SK-N-SH (cell line): ENCODE measurements at regions not wholly inside any gene's neighbourhood (a gene's known extent, or its start where the extent isn't known, plus 50 kb on each side); places are given as distances from the start of the nearest gene placed in this dataset.

Source experiments
- CTCF ChIA-PET: fragments of 300-600, 350-600 bp; formaldehyde crosslinking; extraction: SDS; loops from one replicate; lab custom pipeline; 2021; lab: Yijun Ruan, JAX
- POLR2A ChIA-PET: fragments of 350-600 bp; sonication (Branson Sonifier 250); formaldehyde crosslinking; extraction: SDS; loops from one replicate; lab custom pipeline; 2020; ENCODE audit warnings: antibody characterized with exemption, inconsistent platforms; lab: Yijun Ruan, JAX
- DNase-seq: peaks from one replicate; pipeline ENCODE4 v3.0.0; 2012
- H2AFZ ChIP-seq: fragments of 200-600 bp; sonication (generic); 2 replicates; pipeline ENCODE4 v1.8.1; 2016; ENCODE audit warnings: antibody characterized with exemption, mild to moderate bottlenecking, low read depth
- H3F3A ChIP-seq: fragments of 200-600 bp; sonication (generic); replicated peaks from 2 replicates; pipeline ENCODE3; 2016; ENCODE audit warnings: antibody characterized with exemption, mild to moderate bottlenecking; ENCODE audit not compliant: insufficient read depth
- H3K27ac ChIP-seq, 2 experiments: fragments of 200-500 bp in 1 of 2; fragments of 200-600 bp in 1 of 2; sonication (Bioruptor generic) in 1 of 2; sonication (generic), shearing (Covaris generic) in 1 of 2; 2 replicates each; pipeline versions ENCODE4 v1.5.1 to v1.6.1; 2014 to 2016; ENCODE audit warnings: low read depth in 2 of 2, inconsistent platforms in 1 of 2, low read length in 1 of 2, mild to moderate bottlenecking in 1 of 2, mixed read lengths in 1 of 2
- H3K27me3 ChIP-seq: fragments of 200-600 bp; sonication (generic), shearing (Covaris generic); 2 replicates; pipeline ENCODE4 v1.6.1; 2016; ENCODE audit warnings: mixed run types; ENCODE audit not compliant: insufficient read depth
- H3K36me3 ChIP-seq, 2 experiments: fragments of 200-500 bp in 1 of 2; fragments of 200-600 bp in 1 of 2; sonication (Bioruptor generic) in 1 of 2; sonication (generic) in 1 of 2; replicated peaks in 1 of 2; 2 replicates each; pipeline versions ENCODE3 to v1.5.1; 2014 to 2016; ENCODE audit warnings: low read length in 1 of 2, mild to moderate bottlenecking in 1 of 2; ENCODE audit not compliant: insufficient read depth in 2 of 2, control insufficient read depth in 1 of 2
- H3K4me1 ChIP-seq, 2 experiments: fragments of 200-500 bp in 1 of 2; fragments of 200-600 bp in 1 of 2; sonication (Bioruptor generic) in 1 of 2; sonication (generic), shearing (Covaris generic) in 1 of 2; 2 replicates each; pipeline versions ENCODE4 v1.5.1 to v1.6.1; 2014 to 2016; ENCODE audit warnings: low read depth in 1 of 2, low read length in 1 of 2, mixed run types in 1 of 2; ENCODE audit not compliant: insufficient read depth in 2 of 2, control insufficient read depth in 1 of 2
- H3K4me2 ChIP-seq: fragments of 200-600 bp; sonication (generic), shearing (Covaris generic); 2 replicates; pipeline ENCODE4 v1.6.1; 2017; ENCODE audit warnings: mixed run types
- H3K4me3 ChIP-seq, 2 experiments: fragments of 200-500 bp in 1 of 2; fragments of 200-600 bp in 1 of 2; sonication (Bioruptor generic) in 1 of 2; sonication (generic), shearing (Covaris generic) in 1 of 2; 2 replicates each; pipeline versions ENCODE4 v1.5.1 to v1.8.1; 2014 to 2016; ENCODE audit warnings: low read depth in 2 of 2, inconsistent platforms in 1 of 2, low read length in 1 of 2, mild to moderate bottlenecking in 1 of 2, mixed read lengths in 1 of 2, moderate library complexity in 1 of 2
- H3K79me2 ChIP-seq: fragments of 200-600 bp; sonication (generic); 2 replicates; pipeline ENCODE4 v1.8.1; 2017; ENCODE audit warnings: mild to moderate bottlenecking; ENCODE audit not compliant: insufficient read depth
- H3K9ac ChIP-seq: fragments of 200-600 bp; sonication (generic); 2 replicates; pipeline ENCODE4 v1.6.1; 2017; ENCODE audit warnings: mixed run types
- H3K9me2 ChIP-seq: fragments of 200-600 bp; sonication (generic); 2 replicates; pipeline ENCODE4 v1.6.1; 2017; ENCODE audit warnings: mixed run types
- H3K9me3 ChIP-seq: fragments of 200-600 bp; sonication (generic); 2 replicates; pipeline ENCODE4 v1.6.1; 2017; ENCODE audit warnings: mixed run types, mild to moderate bottlenecking, moderate library complexity
- H4K20me1 ChIP-seq: fragments of 200-600 bp; sonication (generic); 2 replicates; pipeline ENCODE4 v1.6.1; 2017; ENCODE audit warnings: mild to moderate bottlenecking, mixed run types; ENCODE audit not compliant: insufficient read depth
- CHD2 ChIP-seq: fragments of 150-350 bp; IDR thresholded peaks from 2 replicates; pipeline ENCODE4 v1.6.1; 2018; ENCODE audit warnings: low read length; ENCODE audit not compliant: partially characterized antibody
- FOSL2 ChIP-seq: IDR thresholded peaks from 2 replicates; pipeline ENCODE4 v1.4.0; 2012; ENCODE audit warnings: low read depth, mild to moderate bottlenecking, moderate library complexity, borderline replicate concordance
- FOXJ3 ChIP-seq: sonication (generic); formaldehyde crosslinking; IDR thresholded peaks from 2 replicates; pipeline ENCODE4 v1.5.1; 2020; ENCODE audit warnings: mild to moderate bottlenecking, missing genetic modification reagents
- GATA2 ChIP-seq: sonication (generic); formaldehyde crosslinking; IDR thresholded peaks from 2 replicates; pipeline ENCODE4 v1.5.0; 2020; ENCODE audit warnings: mild to moderate bottlenecking, missing genetic modification reagents
- MEF2A ChIP-seq: IDR thresholded peaks from 2 replicates; pipeline ENCODE4 v1.4.0; 2012; ENCODE audit warnings: low read depth, borderline replicate concordance
- MXI1 ChIP-seq: IDR thresholded peaks from 2 replicates; pipeline ENCODE4 v1.6.1; 2012; ENCODE audit warnings: mild to moderate bottlenecking, low read depth, low read length, improper control_type of control experiment
- NFIC ChIP-seq: IDR thresholded peaks from 2 replicates; pipeline ENCODE4 v1.4.0; 2012; ENCODE audit warnings: borderline replicate concordance
- PBX3 ChIP-seq: IDR thresholded peaks from 2 replicates; pipeline ENCODE4; 2012
- POLR2AphosphoS5 ChIP-seq: IDR thresholded peaks from 2 replicates; pipeline ENCODE4 v1.6.1; 2012; ENCODE audit warnings: low read depth, low read length
- RAD21 ChIP-seq: IDR thresholded peaks from 2 replicates; pipeline ENCODE4 v1.6.1; 2012; ENCODE audit warnings: mild to moderate bottlenecking, low read length
- RCOR1 ChIP-seq: fragments of 150-350 bp; IDR thresholded peaks from 2 replicates; pipeline ENCODE4 v1.6.1; 2017; ENCODE audit warnings: antibody characterized with exemption, low read length
- SIN3A ChIP-seq: IDR thresholded peaks from 2 replicates; pipeline ENCODE4 v1.6.1; 2012; ENCODE audit warnings: low read depth, mild to moderate bottlenecking, low read length, moderate library complexity, borderline replicate concordance
- TAF1 ChIP-seq: IDR thresholded peaks from 2 replicates; pipeline ENCODE4 v1.6.1; 2012; ENCODE audit warnings: low read depth, mild to moderate bottlenecking, low read length, moderate library complexity, borderline replicate concordance
- USF1 ChIP-seq: IDR thresholded peaks from 2 replicates; pipeline ENCODE4 v1.4.0; 2012; ENCODE audit warnings: low read depth, borderline replicate concordance
- ZBTB33 ChIP-seq: IDR thresholded peaks from 2 replicates; pipeline ENCODE4 v1.4.0; 2012; ENCODE audit warnings: low read depth, borderline replicate concordance
- WGBS: methylation state at CpG from one replicate; pipeline ENCODE4 v1.1.6; 2017; ENCODE audit warnings: low lambda C conversion rate; 5-methylcytosine and 5-hydroxymethylcytosine counted together
- TF ChIP-seq, protein P1 (sequence below): fragments of 150-350 bp; IDR thresholded peaks from 2 replicates; pipeline ENCODE4 v1.6.1; 2016; ENCODE audit warnings: mild to moderate bottlenecking, low read depth, low read length
- TF ChIP-seq, protein P2 (sequence below): fragments of 150-350 bp; IDR thresholded peaks from 2 replicates; pipeline ENCODE4 v1.6.1; 2017; ENCODE audit warnings: antibody characterized with exemption, low read length, low read depth, borderline replicate concordance

- DNase-seq = no peak
- H3K9me3 ChIP-seq = no peaks in the 10 kb centered on the region
Observed at GRCh38 chr2:239770246-239770639, 254.9 kb downstream of the NDUFA10 start.

DNA sequence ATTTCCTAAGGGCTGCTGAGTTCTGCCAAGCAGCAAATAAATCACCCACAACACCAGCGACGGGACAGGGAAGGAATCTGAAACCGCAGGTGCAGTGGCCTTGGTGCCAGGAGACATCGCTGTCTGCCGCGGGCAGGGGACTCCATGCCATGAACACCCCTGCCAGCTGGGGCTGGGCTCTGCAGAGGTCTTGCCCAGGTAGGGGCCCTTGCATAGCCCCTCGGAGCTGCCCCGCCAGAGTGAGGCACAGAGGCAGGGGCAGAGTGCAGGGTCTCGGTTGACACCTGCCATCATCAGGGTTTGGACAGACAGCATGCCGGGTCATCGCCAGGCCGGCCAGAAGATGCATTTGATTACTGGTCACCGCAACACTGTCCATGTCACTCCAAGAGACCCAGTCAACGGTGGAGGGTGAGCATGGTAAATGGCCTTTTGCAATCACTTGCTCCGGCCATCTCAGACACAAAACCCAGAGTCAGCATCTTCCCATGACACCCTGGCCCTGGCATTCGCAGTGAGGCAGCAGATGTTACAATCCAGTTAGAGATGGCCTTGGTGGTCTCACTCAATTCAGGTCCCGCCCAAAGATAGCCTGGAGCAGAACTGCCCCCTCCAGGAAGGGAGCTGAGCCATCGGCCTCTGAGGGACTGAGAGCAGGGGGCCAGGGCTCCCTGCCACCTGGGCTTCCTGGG lies 255.4 kb downstream of the NDUFA10 start:
- H3K9ac ChIP-seq = no peak overlapping the region
- H3K4me2 ChIP-seq = no peak overlapping the region
- 64% methylated on average over 10 of the region's 18 CpGs for WGBS
- H3F3A ChIP-seq = no peaks in the 10 kb centered on the region
- H4K20me1 ChIP-seq = no peaks in the 10 kb centered on the region
- no peaks in the 10 kb centered on the region for H3K27me3 ChIP-seq
- CTCF ChIA-PET = no interaction called here
- H3K36me3 ChIP-seq = no peaks in the 10 kb centered on the region
- H3K9me2 ChIP-seq = no peaks in the 10 kb centered on the region
- no peak overlapping the region for H3K27ac ChIP-seq
- no peak overlapping the region for H3K4me3 ChIP-seq
- POLR2A ChIA-PET = no interaction called here
- DNase-seq = no peak
- H2AFZ ChIP-seq = no peak overlapping the region
- no peaks in the 10 kb centered on the region for H3K79me2 ChIP-seq
- H3K4me1 ChIP-seq = peaks cover 0 to 18% of the 10 kb centered on the region in 2 experiments; a peak in 1 of 4 replicates
- H3K9me3 ChIP-seq = no peaks in the 10 kb centered on the region
- TF ChIP-seq MEF2A (no peak), SIN3A (no peak), PBX3 (no peak), NFIC (no peak), FOSL2 (no peak), ZBTB33 (no peak), RCOR1 (no peak), FOXJ3 (CRISPR knock-in tag) (no peak), CHD2 (no peak), RAD21 (no peak), POLR2AphosphoS5 (no peak), GATA2 (CRISPR knock-in tag) (no peak), USF1 (no peak)
- TF ChIP-seq, protein P1, sequence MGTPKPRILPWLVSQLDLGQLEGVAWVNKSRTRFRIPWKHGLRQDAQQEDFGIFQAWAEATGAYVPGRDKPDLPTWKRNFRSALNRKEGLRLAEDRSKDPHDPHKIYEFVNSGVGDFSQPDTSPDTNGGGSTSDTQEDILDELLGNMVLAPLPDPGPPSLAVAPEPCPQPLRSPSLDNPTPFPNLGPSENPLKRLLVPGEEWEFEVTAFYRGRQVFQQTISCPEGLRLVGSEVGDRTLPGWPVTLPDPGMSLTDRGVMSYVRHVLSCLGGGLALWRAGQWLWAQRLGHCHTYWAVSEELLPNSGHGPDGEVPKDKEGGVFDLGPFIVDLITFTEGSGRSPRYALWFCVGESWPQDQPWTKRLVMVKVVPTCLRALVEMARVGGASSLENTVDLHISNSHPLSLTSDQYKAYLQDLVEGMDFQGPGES = no peak
- TF ChIP-seq, protein P2, sequence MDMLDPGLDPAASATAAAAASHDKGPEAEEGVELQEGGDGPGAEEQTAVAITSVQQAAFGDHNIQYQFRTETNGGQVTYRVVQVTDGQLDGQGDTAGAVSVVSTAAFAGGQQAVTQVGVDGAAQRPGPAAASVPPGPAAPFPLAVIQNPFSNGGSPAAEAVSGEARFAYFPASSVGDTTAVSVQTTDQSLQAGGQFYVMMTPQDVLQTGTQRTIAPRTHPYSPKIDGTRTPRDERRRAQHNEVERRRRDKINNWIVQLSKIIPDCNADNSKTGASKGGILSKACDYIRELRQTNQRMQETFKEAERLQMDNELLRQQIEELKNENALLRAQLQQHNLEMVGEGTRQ = no peak

More at GRCh38 chr2:239770246-239770639, 254.9 kb downstream of the NDUFA10 start:
- Histone ChIP-seq H3K27ac (no peak overlapping the region), H3K9me2 (no peaks in the 10 kb centered on the region), H3K4me2 (no peak overlapping the region), H3K4me1 (peaks cover 0 to 17% of the 10 kb centered on the region in 2 experiments; a peak in 1 of 4 replicates), H4K20me1 (no peaks in the 10 kb centered on the region), H3K79me2 (no peaks in the 10 kb centered on the region), H3K4me3 (no peak overlapping the region), H2AFZ (no peak overlapping the region), H3K27me3 (no peaks in the 10 kb centered on the region), H3F3A (no peaks in the 10 kb centered on the region), H3K36me3 (no peaks in the 10 kb centered on the region), H3K9ac (no peak overlapping the region)
- POLR2A ChIA-PET = no interaction called here
- WGBS = 39% methylated on average over 7 of the region's 7 CpGs
- CTCF ChIA-PET = no interaction called here
- TF ChIP-seq SIN3A (no peak), NFIC (no peak), MXI1 (no peak), PBX3 (no peak), TAF1 (no peak), FOXJ3 (CRISPR knock-in tag) (no peak), POLR2AphosphoS5 (no peak), MEF2A (no peak), FOSL2 (no peak)
